ENCODE measurements at regions not wholly inside any gene's neighbourhood (a gene's known extent, or its start where the extent isn't known, plus 50 kb on each side); places are given as distances from the start of the nearest gene placed in this dataset.

GRCh38 chr18:60508108-60508507 lies 135.5 kb upstream of the MC4R start:
- no peaks in the 10 kb centered on the region for H3K9me3 ChIP-seq (replicated peaks; ENCODE audit: control insufficient read depth, insufficient read depth, low read depth, low read length)
- no peak overlapping the region for H3K4me3 ChIP-seq
- FAIRE-seq (no peak), ATAC-seq (no peak), DNase-seq (ENCODE audit: extremely low read depth in 1 of 4, low spot score in 3 of 4) (no peak)
- H3K4me2 ChIP-seq (ENCODE audit: insufficient read depth, low read length): no peak overlapping the region
- 0% methylated on average over 2 of the region's 2 CpGs for WGBS (ENCODE audit: insufficient coverage, low coverage, missing lambda C conversion rate)
- H3K27me3 ChIP-seq (ENCODE audit: control insufficient read depth in 2 of 2, insufficient read depth in 2 of 2, low read length in 2 of 2): no peaks in the 10 kb centered on the region
- BruUV-seq (replicated peaks): no TSS peak
- CTCF ChIA-PET (ENCODE audit: low intra/inter-chr PET ratio): no interaction called here
- in situ Hi-C loops (cut with MboI) (no loop called here), intact Hi-C loops (cut with micrococcal nuclease) (no loop called here)
- no peaks in the 10 kb centered on the region for H3K79me2 ChIP-seq (ENCODE audit: control insufficient read depth, insufficient read depth, low read length)
- H3K9ac ChIP-seq (ENCODE audit: insufficient read depth in 1 of 2, low read depth in 2 of 2, low read length in 2 of 2): no peak overlapping the region
- TF ChIP-seq ZNF354B (CRISPR knock-in tag; IDR thresholded peaks at IDR 0.05): no peak
- TF ChIP-seq ELF2 (CRISPR knock-in tag; IDR thresholded peaks at IDR 0.05): no peak
- TF ChIP-seq ETS2 (tag; IDR thresholded peaks at IDR 0.05; ENCODE audit: borderline replicate concordance, poor library complexity, severe bottlenecking): no peak
- TF ChIP-seq HDGF (IDR thresholded peaks at IDR 0.05): no peak
- no peak for TF ChIP-seq ZNF282 (CRISPR knock-in tag; IDR thresholded peaks at IDR 0.05)
- TF ChIP-seq ZNF175 (CRISPR knock-in tag; IDR thresholded peaks at IDR 0.05; ENCODE audit: low read depth): no peak
- TF ChIP-seq CAMTA2 (CRISPR knock-in tag; conservative IDR thresholded peaks at IDR 0.05): no peak
- no peak for TF ChIP-seq PHF20 (IDR thresholded peaks at IDR 0.05; ENCODE audit: partially characterized antibody)
- TF ChIP-seq KDM4B (IDR thresholded peaks at IDR 0.05; ENCODE audit: borderline replicate concordance in 2 of 2, low read depth in 1 of 2): no peak
- no peak for TF ChIP-seq POLR2AphosphoS2 (IDR thresholded peaks at IDR 0.05; ENCODE audit: low read length)
- TF ChIP-seq SRSF9 (IDR thresholded peaks at IDR 0.05; ENCODE audit: borderline replicate concordance, low read depth, low read length): no peak
- no peak for TF ChIP-seq ELF4 (CRISPR knock-in tag; IDR thresholded peaks at IDR 0.05)
- no peak for TF ChIP-seq FUS (optimal IDR thresholded peaks at IDR 0.05; ENCODE audit: low read depth, low read length)
- TF ChIP-seq PATZ1 (CRISPR knock-in tag; IDR thresholded peaks at IDR 0.05; ENCODE audit: borderline replicate concordance): no peak
- H3K9me1 ChIP-seq (ENCODE audit: control insufficient read depth, insufficient read depth, low read length): no peaks in the 10 kb centered on the region
- no peak overlapping the region for H3K27ac ChIP-seq (ENCODE audit: extremely low read depth, low read depth, low read length)
- POLR2A ChIA-PET: no interaction called here
- H3K36me3 ChIP-seq (ENCODE audit: control insufficient read depth, insufficient read depth, low read length): no peaks in the 10 kb centered on the region
- no peaks in the 10 kb centered on the region for H3K4me1 ChIP-seq (replicated peaks in 1 of 2; ENCODE audit: control insufficient read depth in 2 of 2, insufficient read depth in 2 of 2, low read length in 2 of 2)
- no peaks in the 10 kb centered on the region for H4K20me1 ChIP-seq (replicated peaks; ENCODE audit: control insufficient read depth, insufficient read depth, low read length)
- H2AFZ ChIP-seq (ENCODE audit: low read depth, low read length): no peak overlapping the region
